DMS79 treated with DMSO at 0.1 percent for 48 hours (cell line): ENCODE measurements at regions not wholly inside any gene's neighbourhood (a gene's known extent, or its start where the extent isn't known, plus 50 kb on each side); places are given as distances from the start of the nearest gene placed in this dataset.

Source experiments
- DNase-seq: peaks from one replicate; lab custom pipeline; 2025; lab: John Stamatoyannopoulos, UW

DNA sequence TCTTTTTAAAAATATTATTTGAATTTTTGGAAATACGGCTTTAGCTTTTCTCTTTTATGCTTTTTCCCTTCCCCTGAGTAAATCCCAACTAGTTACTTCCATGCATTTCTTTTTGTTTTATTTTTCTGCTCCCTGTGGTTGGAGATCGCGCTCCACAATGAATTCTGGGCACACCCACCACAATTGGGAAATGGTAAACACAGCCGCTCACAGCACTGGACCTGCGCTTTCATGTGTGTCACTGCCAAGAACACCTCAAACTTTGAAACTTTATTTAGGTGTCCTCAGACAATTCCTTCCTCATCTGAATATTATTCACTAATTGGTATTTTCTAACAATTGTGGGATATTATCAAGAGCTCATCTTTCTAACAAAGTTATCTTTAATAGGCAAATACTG lies 82.8 kb upstream of the TMEM18 start:
- no peak for DNase-seq

DNA sequence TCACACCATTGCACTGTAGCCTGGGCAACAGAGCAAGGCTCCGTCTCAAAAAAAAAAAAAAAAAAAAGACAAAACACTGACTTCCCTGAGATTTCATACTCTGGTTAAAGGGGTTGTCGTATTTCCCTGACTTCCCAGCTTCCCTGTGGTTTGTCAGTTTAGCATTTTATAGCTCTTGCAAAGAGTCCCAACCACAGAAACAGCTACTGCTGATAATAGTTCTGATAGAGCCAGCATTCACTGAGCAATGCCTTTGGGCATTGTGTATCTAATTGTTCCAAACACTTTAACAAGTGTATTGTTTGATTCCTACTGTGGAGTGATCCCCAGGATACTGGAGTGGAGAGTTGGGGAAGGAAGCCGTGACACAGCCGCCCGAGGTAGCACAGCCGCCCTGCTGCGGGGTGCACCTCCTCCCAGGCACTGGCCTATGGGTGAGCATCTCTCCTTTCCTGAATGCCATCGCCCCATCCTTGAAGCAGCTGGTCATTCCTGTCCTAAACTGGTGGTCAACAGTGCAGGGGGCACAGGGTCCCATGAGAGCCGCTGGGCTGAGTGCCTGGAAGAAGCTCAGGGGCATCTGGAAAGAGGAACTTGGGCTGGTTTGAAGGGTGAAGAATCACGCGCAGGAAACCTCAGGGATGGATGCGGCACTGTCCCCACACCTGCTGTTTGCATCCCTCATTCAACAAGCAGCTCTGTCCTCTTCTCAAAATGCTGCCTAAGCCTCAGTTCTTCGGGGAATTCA lies 81.0 kb upstream of the TMEM18 start:
- no peak for DNase-seq

DNA sequence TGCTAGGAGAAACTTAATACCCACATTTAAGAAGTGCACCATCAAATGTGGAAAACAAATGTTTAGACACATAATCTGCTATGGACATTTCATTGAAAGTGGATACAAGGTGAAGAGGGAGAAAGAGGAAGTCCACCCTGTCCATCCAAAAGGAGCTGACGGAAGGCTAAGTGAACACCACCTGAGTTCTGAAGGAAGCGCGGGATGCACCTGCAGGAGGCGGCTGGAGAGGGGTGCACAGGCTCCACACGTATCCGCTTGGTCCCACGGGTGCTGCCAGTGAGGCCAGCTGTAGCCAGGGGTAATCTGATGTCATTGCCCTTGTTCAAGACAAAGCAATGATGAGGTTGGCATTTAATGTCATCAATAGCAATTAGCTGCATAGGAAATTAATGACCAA lies 75.9 kb upstream of the TMEM18 start:
- DNase-seq: no peak

DNA sequence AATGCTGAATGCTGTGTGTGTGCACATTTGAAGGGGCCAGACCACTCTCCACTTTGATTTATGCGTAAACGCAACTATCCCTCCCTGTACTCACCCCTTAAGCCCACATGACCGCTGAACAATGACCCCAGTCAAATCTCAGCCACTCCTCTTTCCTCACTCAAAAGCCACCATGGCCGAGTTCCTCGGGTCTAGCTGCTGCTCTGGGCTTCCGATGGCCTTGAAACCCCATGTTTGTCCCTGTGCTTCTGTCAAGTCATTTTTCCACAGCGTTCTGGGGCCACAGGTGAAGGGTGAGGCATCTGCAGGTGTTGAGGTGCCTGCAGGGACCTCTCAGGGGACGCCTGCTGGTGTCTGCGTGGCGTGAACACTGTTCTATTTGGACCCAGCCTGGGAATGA lies 74.3 kb upstream of the TMEM18 start:
- DNase-seq: no peak

DNA sequence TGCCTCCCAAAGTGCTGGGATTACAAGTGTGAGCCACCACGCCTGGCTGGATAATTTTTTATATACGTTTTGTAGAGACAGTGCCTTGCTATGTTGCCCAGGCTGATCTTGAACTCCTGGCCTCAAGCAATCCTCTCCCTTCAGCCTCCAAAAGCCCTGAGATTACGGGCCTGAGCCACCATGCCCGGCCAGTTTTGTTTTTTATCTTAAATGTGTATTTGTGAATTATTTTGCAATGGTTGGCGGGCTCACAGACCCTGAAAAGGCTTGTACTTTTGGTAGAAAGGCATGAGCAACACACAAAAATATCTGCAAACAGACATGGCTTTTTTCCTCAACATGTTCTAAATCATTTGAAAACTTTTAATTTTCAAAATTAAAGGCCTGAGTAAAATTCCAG lies 73.4 kb upstream of the TMEM18 start:
- DNase-seq: no peak

DNA sequence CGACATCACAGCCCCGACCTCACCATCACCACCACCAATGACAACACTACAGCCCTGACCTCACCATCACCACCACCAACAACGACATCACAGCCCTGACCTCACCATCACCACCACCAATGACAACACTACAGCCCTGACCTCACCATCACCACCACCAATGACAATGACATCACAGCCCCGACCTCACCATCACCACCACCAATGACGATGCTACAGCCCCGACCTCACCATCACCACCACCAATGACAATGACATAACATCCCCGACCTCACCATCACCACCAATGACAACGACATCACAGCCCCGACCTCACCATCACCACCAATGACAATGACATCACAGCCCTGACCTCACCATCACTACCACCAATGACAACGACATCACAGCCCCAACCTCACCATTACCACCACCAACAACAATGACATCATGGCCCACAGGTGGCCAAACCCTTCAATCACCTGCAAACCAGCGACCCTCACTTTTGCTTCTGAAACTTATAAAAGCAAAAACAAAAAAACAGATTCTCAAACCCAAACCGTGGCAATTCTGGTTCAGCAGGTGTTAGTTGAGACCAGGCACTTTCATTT lies 70.7 kb upstream of the TMEM18 start:
- DNase-seq: no peak

DNA sequence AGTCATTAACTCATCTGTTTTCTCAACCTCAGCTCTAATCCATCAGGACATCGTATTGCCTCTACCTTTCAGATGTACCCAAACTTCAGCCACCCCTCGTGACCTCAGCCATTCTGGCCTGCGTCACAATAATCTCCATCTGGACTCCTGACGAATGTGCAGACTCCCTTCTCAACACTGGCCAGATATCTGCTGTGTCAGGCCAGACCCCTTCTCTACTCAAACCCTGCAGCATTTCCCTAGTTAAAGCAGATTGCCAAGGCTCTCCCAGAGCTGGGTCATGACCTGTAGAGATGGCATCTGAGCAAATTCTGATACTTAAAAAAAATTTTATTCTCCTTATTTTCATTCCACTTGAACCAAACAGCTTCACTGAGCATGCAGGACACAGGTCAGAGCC lies 69.5 kb upstream of the TMEM18 start:
- no peak for DNase-seq

DNA sequence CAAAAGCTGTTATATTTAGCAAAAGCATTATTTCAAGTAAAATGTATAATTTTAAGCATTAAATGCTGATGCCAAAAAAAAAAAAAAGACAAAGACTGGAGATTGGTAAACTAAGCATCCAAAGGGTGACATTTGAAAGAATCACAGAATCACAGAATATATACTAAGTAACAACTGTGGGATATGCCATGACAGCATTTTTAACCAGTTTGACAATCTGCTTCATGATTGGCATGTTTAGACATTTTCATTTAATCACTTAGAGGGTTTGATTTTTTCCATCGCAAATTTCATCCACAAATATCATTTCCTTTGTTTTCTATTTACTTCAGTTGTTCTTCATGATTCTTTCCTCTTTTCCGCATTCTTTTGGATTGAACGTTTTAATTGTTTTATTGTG lies 66.9 kb upstream of the TMEM18 start:
- DNase-seq: no peak

DNA sequence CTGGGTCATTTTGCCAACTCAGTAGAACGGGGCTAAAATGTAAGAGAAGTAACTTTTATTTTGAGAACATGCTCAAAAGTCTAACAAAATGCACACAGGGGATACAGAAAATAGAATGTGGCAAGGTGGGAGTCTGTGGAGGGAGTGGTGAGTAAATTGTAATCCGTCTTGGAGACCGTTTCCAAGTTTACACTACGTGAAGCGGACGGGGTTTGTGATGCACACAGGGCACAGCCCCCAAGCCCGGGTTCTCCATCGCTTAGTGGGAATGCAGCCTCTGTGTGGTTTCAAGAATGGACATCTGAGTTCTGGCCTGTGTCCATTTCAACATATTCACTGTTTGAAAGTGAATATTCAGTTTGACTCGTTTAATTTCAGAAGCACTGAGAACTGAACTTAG lies 65.0 kb upstream of the TMEM18 start:
- no peak for DNase-seq

DNA sequence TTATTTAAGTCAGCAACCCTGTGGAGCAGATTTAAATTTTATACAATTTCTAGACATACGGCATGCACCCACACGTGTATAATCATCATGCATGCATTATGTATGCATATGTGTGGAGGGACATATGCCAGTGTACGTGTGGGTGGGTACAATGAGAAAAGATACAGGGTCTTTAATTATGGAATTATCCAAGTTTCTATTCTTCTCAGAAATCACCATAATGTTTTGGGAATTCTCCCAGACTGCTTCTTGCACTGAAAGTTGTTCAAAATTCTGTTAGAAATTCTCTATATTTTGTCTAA lies 63.9 kb upstream of the TMEM18 start:
- DNase-seq: no peak

DNA sequence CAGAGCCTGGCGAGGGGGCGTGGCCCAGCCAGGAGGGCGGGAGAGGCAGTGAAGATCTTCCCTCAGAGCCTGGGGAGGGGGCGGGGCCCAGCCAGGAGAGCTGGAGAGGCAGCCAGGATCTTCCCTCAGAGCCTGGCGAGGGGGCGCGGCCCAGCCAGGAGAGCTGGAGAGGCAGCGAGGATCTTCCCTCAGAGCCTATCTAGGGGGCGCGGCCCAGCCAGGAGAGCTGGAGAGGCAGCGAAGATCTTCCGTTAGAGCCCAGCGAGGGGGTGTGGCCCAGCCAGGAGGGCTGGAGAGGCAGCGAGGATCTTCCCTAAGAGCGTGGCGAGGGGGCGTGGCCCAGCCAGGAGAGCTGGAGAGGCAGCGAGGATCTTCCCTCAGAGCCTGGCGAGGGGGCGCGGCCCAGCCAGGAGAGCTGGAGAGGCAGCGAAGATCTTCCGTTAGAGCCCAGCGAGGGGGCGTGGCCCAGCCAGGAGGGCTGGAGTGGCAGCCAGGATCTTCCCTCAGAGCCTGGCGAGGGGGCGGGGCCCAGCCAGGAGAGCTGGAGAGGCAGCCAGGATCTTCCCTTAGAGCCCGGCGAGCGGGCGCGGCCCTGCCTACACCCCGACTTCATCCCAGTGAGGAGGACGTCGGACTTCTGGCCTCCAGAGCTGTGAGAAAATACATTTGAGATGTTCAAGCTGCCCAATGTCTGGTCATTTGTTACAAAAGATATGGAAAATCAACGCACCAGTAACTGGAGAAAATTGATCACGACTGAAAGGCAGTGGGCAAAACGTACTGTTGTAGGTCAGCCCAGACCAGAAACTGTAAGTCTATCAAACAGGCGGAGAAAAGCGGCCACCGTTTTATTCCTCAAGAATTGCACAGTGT lies 63.4 kb upstream of the TMEM18 start:
- peak; percentile 83 for DNase-seq

DNA sequence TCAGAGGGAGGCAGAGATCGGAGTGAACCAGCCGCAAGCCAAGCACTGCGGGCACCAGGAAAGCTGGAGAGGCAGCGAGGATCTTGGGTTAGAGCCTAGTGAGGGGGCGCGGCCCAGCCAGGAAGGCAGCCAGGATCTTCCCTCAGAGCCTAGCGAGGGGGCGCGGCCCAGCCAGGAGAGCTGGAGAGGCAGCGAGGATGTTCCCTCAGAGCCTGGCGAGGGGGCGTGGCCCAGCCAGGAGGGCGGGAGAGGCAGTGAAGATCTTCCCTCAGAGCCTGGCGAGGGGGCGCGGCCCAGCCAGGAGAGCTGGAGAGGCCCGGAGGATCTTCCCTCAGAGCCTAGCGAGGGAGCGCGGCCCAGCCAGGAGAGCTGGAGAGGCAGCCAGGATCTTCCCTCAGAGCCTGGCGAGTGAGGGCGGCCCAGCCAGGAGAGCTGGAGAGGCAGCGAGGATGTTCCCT lies 62.7 kb upstream of the TMEM18 start:
- peak; percentile 60 for DNase-seq

DNA sequence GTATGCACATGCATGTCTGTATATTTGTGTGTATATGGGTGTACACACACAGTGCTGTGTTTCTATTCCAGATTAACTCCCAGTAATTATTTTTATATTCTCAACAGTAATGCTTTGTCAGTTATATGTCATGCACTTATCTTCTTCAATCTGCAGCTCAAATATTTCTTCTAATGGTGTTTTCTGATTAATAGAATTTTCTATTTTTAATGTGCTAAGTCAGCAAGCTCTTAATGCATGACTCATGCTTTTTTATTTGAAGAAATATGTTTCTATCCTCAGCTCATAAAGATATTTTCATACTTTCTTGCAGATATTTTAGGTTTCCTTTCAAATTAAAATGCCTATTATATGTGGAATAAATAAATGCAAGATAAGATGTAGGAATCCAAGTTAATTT lies 59.7 kb upstream of the TMEM18 start:
- no peak for DNase-seq

DNA sequence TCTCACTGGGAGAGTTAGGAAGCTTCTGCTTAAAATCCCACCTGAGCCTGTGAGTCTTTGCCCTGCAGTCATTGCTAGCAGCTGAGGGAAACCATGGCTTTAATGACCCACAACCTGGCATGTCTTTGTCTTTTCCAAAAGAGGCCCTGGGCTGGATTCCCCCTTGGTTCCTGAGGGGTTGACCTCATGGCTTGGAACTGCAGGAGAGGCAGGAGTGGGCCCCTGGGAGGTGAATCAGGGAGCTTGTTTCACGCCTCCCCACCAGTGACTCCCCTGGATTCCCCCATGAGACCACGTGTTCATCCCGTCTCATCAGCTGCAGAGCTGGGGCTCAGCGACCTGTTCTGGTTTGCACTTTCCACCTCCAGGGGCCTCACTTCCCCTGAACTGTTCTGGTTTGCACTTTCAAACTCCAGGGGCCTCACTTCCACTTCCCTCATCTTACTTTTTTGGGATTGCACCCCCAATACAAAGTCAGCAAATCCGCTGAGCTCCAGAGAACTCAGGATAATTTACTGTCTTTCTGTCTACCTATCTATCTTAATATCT lies 58.5 kb upstream of the TMEM18 start:
- DNase-seq: no peak

DNA sequence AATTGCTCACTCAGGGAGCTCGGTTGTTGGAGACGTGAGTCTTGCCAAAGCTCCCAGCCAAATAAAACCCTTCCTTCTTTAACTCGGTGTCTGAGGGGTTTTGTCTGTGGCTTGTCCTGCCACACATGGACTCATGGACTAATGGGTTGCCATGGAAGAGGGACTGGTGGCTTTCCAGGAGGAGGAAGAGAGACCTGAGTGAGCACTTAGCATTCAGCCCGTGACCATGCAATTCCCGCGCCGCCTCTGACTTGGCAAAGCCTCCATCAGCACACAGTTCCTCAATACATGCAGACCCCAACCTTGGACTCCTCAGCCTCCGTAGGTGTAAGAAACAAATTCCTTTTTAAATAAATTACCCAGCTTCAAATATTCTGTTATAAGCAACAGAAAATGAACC lies 57.3 kb upstream of the TMEM18 start:
- DNase-seq: no peak

DNA sequence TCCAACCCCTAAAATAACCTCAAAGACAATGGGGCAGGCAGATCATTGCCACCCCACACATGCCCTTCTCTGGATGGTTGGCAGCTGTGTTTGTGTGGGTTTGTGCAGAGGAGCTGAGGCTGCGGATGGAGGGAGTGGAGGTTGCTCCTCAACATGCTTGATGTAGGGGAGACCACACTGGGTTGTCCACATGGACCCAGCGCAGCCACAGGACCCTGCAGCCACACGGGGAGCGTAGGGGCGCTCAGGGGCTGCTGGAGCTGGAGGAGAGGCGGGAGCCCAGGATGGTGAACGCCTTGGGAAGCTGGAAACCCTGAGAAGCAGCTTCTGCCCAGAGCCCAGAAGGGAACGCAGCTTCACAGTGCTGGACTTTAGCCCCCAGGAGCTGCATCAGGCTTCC lies 56.3 kb upstream of the TMEM18 start:
- DNase-seq: no peak

DNA sequence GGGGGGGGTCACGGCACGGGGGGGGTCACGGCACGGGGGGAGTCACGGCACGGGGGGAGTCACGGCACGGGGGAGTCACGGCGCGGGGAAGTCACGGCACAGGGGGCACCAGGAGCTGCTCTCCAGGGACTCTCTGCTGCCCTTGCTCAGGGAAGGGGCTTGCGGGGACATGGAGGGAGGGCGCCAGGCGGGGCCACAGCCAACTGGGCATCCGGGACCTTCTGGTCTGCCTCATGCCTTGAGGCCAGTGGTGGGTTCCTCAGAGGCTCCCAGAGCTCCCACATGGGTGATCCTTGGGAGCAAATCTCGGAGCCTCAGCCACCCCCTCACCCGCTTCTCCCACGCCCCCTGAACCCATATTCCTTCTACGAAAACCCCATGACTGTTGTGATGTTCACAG lies 55.8 kb upstream of the TMEM18 start:
- DNase-seq: no peak

DNA sequence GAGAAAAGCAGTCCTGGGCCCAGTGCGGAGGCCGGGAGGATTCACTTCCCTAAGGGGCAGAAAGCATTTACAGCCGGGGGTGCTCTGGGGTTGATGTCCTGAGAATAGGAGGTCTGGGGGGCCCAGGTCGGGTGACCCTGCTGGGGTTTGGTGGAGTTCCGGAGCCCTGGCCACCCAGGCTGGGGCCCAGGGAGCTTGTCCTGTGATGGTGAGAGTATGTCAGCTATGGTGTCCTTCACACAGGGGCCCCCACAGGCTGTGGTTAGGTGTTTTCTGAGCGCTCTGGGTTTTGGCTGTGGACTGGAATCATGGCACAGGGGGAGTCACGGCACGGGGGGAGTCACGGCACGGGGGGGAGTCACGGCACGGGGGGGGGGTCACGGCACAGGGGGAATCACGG lies 54.5 kb upstream of the TMEM18 start:
- DNase-seq: no peak

DNA sequence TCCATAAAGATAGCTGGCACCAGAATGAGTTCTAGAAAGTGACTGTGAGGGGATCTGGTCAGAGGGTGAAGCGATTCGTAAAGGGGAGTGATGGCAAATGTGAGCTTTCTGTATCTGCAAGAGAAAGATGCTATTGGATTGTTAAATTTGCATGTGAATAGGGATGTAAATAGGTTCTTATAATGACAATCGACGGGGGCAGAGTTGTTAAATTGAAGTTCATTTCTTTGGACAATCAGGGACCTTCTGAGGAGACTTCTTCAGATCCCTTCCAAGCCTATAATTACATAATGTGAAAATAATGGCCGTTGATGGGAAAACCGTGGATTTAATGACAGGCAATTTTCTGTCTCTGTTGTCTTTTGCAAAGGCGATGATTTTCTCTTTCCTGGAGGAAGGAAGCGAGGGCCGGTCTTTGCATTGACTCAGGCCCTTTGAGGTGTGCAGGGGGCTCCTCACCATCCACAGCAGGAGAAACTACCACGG lies 52.2 kb upstream of the TMEM18 start:
- DNase-seq: no peak

DNA sequence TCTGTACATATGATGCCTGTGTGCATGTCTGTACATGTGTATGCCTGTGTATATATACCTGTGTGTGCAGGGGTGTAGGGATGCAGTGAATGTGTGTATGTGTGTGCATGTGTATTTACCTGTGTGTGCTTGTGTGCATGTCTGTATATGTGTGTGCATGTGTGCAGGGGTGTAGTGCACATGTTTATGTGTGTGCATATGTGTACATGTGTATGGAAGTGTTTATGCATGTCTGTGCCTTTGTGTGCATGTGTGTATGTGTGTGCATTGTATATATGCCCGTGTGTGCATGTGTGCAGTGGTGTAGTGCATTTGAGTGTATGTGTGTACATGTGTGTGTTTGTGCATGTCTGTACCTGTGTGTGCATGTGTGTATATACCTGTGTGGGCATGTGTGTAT lies 51.0 kb upstream of the TMEM18 start:
- no peak for DNase-seq

DNA sequence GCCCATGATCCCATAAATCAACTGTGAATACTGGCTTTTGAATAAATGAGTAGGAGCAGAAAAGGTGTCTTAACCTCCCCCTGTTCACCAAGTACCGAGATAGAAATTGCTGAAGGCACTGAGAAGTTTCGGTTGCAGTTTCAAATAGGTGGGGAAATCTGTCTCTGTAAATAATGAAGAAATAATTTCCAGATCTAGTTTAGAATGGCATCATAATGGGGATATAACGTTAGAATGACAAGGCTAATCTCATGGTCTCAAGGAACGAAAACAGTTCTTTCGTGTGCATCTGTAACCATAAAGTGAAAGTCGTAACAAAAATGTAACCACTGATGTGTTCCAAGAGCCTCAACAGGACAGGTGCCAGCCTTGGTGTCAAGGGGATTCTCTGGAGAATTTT lies 49.9 kb upstream of the TMEM18 start:
- DNase-seq: no peak
